Thoracic aorta (tissue), 2 donors: ENCODE measurements at regions not wholly inside any gene's neighbourhood (a gene's known extent, or its start where the extent isn't known, plus 50 kb on each side); places are given as distances from the start of the nearest gene placed in this dataset.

Source experiments
- ATAC-seq: fragments of 150-250 bp; one replicate; pipeline ENCODE4 v1.8.0; 2017; ENCODE audit warnings: low read depth; ENCODE audit not compliant: insufficient number of reproducible peaks, low FRiP score
- DNase-seq: peaks from one replicate; pipeline ENCODE4 v3.0.0-alpha.2; 2020; ENCODE audit warnings: low spot score
- H3K27ac ChIP-seq, 2 donors: fragments of 200-600 bp; sonication (generic); 1 replicate in 1 of 2; 2 replicates in 1 of 2; pipeline ENCODE4 v1.5.1; 2016; ENCODE audit warnings: mild to moderate bottlenecking in 2 of 2, moderate library complexity in 2 of 2
- H3K27me3 ChIP-seq: fragments of 200-600 bp; sonication (generic); replicated peaks from 2 replicates; pipeline ENCODE4 v1.6.0; 2016; ENCODE audit warnings: mild to moderate bottlenecking; ENCODE audit not compliant: insufficient read depth
- H3K36me3 ChIP-seq: fragments of 200-600 bp; sonication (generic); one replicate; pipeline ENCODE4 v1.5.1; 2016
- H3K4me1 ChIP-seq, 2 donors: fragments of 200-600 bp; sonication (generic); 1 replicate in 1 of 2; 2 replicates in 1 of 2; pipeline versions ENCODE4 v1.5.1 to v1.6.0; 2016; ENCODE audit warnings: low read depth in 2 of 2, mild to moderate bottlenecking in 1 of 2; ENCODE audit not compliant: control insufficient read depth in 1 of 2
- H3K4me3 ChIP-seq: fragments of 200-600 bp; sonication (generic); 2 replicates; pipeline ENCODE4 v1.5.1; 2016; ENCODE audit warnings: mild to moderate bottlenecking
- H3K9me3 ChIP-seq: fragments of 200-600 bp; sonication (generic); 2 replicates; pipeline ENCODE4 v1.5.1; 2016
- CTCF ChIP-seq: fragments of 200-600 bp; sonication (generic); IDR thresholded peaks from one replicate; pipeline ENCODE4 v1.5.1; 2019; ENCODE audit warnings: antibody characterized with exemption

GRCh38 chr2:145108959-145109710 is 589.2 kb upstream of the ZEB2 start:
- no peak for TF ChIP-seq CTCF
- DNase-seq (no peak), ATAC-seq (no peak)
- peaks cover 0 to 7% of the 10 kb centered on the region in 2 donors for H3K4me1 ChIP-seq
- H3K36me3 ChIP-seq = no peaks in the 10 kb centered on the region
- no peaks in the 10 kb centered on the region for H3K9me3 ChIP-seq
- no peak overlapping the region for H3K4me3 ChIP-seq
- H3K27ac ChIP-seq = peak overlapping the region in 1 of 2 donors; percentile 15
- H3K27me3 ChIP-seq = no peaks in the 10 kb centered on the region

GRCh38 chr2:145108361-145108778 is 588.5 kb upstream of the ZEB2 start:
- Histone ChIP-seq H3K4me3 (no peak overlapping the region), H3K27ac (no peak overlapping the region), H3K9me3 (no peaks in the 10 kb centered on the region), H3K4me1 (peaks cover 0 to 7% of the 10 kb centered on the region in 2 donors), H3K27me3 (no peaks in the 10 kb centered on the region), H3K36me3 (no peaks in the 10 kb centered on the region)
- no peak for DNase-seq
- no peak for ATAC-seq
- TF ChIP-seq CTCF = no peak

GRCh38 chr2:145106293-145106692 is 586.4 kb upstream of the ZEB2 start:
- no peaks in the 10 kb centered on the region for H3K36me3 ChIP-seq
- no peak for TF ChIP-seq CTCF
- H3K27me3 ChIP-seq = no peaks in the 10 kb centered on the region
- H3K27ac ChIP-seq = no peak overlapping the region
- H3K4me1 ChIP-seq = peaks cover 0 to 7% of the 10 kb centered on the region in 2 donors
- DNase-seq = no peak
- no peak for ATAC-seq
- no peak overlapping the region for H3K4me3 ChIP-seq
- no peaks in the 10 kb centered on the region for H3K9me3 ChIP-seq

- H3K9me3 ChIP-seq = no peaks in the 10 kb centered on the region
- no peak for TF ChIP-seq CTCF
- H3K4me1 ChIP-seq = no peaks in the 10 kb centered on the region
- H3K27ac ChIP-seq = no peak overlapping the region
- DNase-seq (no peak), ATAC-seq (no peak)
- no peak overlapping the region for H3K4me3 ChIP-seq
- no peaks in the 10 kb centered on the region for H3K36me3 ChIP-seq
- no peaks in the 10 kb centered on the region for H3K27me3 ChIP-seq
Measured at GRCh38 chr2:145102706-145103105, 582.8 kb upstream of the ZEB2 start.

DNA sequence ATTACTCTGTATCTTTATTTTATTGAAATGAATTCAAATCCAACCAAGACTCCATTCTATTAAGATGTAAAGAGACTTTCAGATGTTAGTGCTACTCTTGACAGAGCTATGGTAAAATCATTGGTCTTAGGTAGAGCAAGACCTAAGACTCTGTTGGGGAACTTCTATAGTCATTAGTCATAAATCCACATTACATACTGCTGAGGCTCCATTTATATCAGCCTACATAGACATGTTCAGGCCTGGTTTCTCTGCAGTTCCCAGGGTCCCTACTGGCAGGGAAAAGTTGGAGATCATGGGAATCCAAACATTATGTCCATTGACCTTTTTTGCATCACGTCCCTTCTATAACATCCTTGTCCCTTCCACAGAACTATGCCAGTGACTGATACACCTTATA is 580.4 kb upstream of the ZEB2 start:
- Histone ChIP-seq H3K9me3 (no peaks in the 10 kb centered on the region), H3K4me1 (no peaks in the 10 kb centered on the region), H3K27me3 (no peaks in the 10 kb centered on the region), H3K36me3 (no peaks in the 10 kb centered on the region), H3K4me3 (no peak overlapping the region), H3K27ac (no peak overlapping the region)
- no peak for DNase-seq
- ATAC-seq = no peak
- no peak for TF ChIP-seq CTCF
